ENCODE measurements at regions not wholly inside any gene's neighbourhood (a gene's known extent, or its start where the extent isn't known, plus 50 kb on each side); places are given as distances from the start of the nearest gene placed in this dataset.

- no peaks in the 10 kb centered on the region for H3K9me3 ChIP-seq (ENCODE audit: control insufficient read depth, insufficient read depth, low read length)
- POLR2A ChIA-PET: no interaction called here
- TF ChIP-seq, protein P1, sequence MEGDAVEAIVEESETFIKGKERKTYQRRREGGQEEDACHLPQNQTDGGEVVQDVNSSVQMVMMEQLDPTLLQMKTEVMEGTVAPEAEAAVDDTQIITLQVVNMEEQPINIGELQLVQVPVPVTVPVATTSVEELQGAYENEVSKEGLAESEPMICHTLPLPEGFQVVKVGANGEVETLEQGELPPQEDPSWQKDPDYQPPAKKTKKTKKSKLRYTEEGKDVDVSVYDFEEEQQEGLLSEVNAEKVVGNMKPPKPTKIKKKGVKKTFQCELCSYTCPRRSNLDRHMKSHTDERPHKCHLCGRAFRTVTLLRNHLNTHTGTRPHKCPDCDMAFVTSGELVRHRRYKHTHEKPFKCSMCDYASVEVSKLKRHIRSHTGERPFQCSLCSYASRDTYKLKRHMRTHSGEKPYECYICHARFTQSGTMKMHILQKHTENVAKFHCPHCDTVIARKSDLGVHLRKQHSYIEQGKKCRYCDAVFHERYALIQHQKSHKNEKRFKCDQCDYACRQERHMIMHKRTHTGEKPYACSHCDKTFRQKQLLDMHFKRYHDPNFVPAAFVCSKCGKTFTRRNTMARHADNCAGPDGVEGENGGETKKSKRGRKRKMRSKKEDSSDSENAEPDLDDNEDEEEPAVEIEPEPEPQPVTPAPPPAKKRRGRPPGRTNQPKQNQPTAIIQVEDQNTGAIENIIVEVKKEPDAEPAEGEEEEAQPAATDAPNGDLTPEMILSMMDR (IDR thresholded peaks at IDR 0.05; ENCODE audit: low read depth, low read length): no peak
- H3K27ac ChIP-seq (ENCODE audit: low read depth, low read length): no peak overlapping the region
- H3K27me3 ChIP-seq (ENCODE audit: control insufficient read depth, insufficient read depth, low read length): no peaks in the 10 kb centered on the region
- no peak for DNase-seq (ENCODE audit: low read depth, low spot score)
- no peak overlapping the region for H3K4me3 ChIP-seq (ENCODE audit: low read depth, low read length)
- CTCF ChIA-PET: no interaction called here
Observed at GRCh38 chr18:28890791-28891190, 713.9 kb upstream of the CDH2 start.

- H3K27me3 ChIP-seq (ENCODE audit: control insufficient read depth, insufficient read depth, low read length): no peaks in the 10 kb centered on the region
- POLR2A ChIA-PET: no interaction called here
- no peaks in the 10 kb centered on the region for H3K9me3 ChIP-seq (ENCODE audit: control insufficient read depth, insufficient read depth, low read length)
- CTCF ChIA-PET: no interaction called here
- TF ChIP-seq, protein P1 (IDR thresholded peaks at IDR 0.05; ENCODE audit: low read depth, low read length): no peak
- no peak overlapping the region for H3K4me3 ChIP-seq (ENCODE audit: low read depth, low read length)
- H3K27ac ChIP-seq (ENCODE audit: low read depth, low read length): no peak overlapping the region
- no peak for DNase-seq (ENCODE audit: low read depth, low spot score)
Observed at GRCh38 chr18:28884304-28884703, 707.4 kb upstream of the CDH2 start.

DNA sequence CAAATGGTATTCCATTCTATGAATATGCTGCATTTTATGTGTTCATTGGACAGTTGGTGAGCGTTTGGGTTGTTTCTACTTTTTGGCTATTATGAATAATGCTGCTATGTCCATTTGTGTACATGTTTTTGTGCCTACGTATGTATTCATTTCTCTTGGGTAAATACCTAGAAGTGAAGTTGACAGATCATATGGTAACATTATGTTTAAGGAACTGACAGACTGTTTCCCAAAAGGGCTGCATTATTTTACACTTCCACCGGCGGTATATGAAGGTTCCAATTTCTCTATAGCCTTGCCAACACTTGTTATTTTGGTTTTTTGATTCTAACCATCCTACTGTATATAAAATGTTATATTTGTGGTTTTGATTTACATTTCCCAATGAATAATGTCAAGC, 703.9 kb upstream of the CDH2 start:
- CTCF ChIA-PET: no interaction called here
- TF ChIP-seq, protein P1 (IDR thresholded peaks at IDR 0.05; ENCODE audit: low read depth, low read length): no peak
- no peak for DNase-seq (ENCODE audit: low read depth, low spot score)
- no peaks in the 10 kb centered on the region for H3K27me3 ChIP-seq (ENCODE audit: control insufficient read depth, insufficient read depth, low read length)
- POLR2A ChIA-PET: no interaction called here
- no peak overlapping the region for H3K27ac ChIP-seq (ENCODE audit: low read depth, low read length)
- no peaks in the 10 kb centered on the region for H3K9me3 ChIP-seq (ENCODE audit: control insufficient read depth, insufficient read depth, low read length)
- no peak overlapping the region for H3K4me3 ChIP-seq (ENCODE audit: low read depth, low read length)

DNA sequence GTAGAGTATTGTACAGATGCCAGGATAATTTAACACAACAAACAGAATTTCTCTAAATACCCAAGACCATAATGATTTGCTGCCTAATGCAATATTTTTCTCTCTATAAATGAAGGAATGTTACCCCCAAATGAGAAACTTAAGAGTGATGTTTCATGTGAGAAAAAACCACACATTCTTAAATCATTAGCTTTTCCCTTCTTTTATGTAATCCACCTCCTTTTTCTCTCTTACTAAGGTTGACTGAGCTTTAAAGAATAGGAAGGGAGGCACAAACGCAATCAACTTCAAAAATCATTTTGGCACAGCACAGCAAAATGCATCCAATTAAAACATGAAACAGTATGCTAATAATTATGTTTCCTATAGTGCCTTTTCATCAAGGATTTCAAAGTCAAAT, 698.1 kb upstream of the CDH2 start:
- Histone ChIP-seq H3K27me3 (ENCODE audit: control insufficient read depth, insufficient read depth, low read length) (no peaks in the 10 kb centered on the region), H3K9me3 (ENCODE audit: control insufficient read depth, insufficient read depth, low read length) (no peaks in the 10 kb centered on the region), H3K27ac (ENCODE audit: low read depth, low read length) (no peak overlapping the region), H3K4me3 (ENCODE audit: low read depth, low read length) (no peak overlapping the region)
- POLR2A ChIA-PET: no interaction called here
- TF ChIP-seq, protein P1 (IDR thresholded peaks at IDR 0.05; ENCODE audit: low read depth, low read length): no peak
- CTCF ChIA-PET: no interaction called here
- no peak for DNase-seq (ENCODE audit: low read depth, low spot score)

- Histone ChIP-seq H3K27me3 (ENCODE audit: control insufficient read depth, insufficient read depth, low read length) (no peaks in the 10 kb centered on the region), H3K4me3 (ENCODE audit: low read depth, low read length) (no peak overlapping the region), H3K27ac (ENCODE audit: low read depth, low read length) (no peak overlapping the region), H3K9me3 (ENCODE audit: control insufficient read depth, insufficient read depth, low read length) (no peaks in the 10 kb centered on the region)
- ChIA-PET CTCF (no interaction called here), POLR2A (no interaction called here)
- TF ChIP-seq, protein P1 (IDR thresholded peaks at IDR 0.05; ENCODE audit: low read depth, low read length): no peak
- DNase-seq (ENCODE audit: low read depth, low spot score): no peak
Observed at GRCh38 chr18:28863396-28863795, 686.5 kb upstream of the CDH2 start.

Measured in AG04450 (cell line).